ENCODE measurements at regions not wholly inside any gene's neighbourhood (a gene's known extent, or its start where the extent isn't known, plus 50 kb on each side); places are given as distances from the start of the nearest gene placed in this dataset.
A peak's percentile ranks its signal among the peaks of the same experiment; 100 is the strongest.
"Not testable (repeated sequence)": the region's sequence is repeated elsewhere in the genome, so short reads cannot be mapped to it uniquely, and the experiment has no call there.

- no peak for FAIRE-seq
Measured at GRCh38 chr12:68387338-68387737, 55.2 kb upstream of the MDM1 start.

- no peak for FAIRE-seq
Measured at GRCh38 chr12:68389305-68389704, 57.1 kb upstream of the MDM1 start.

GRCh38 chr12:68391937-68392336 lies 59.8 kb upstream of the MDM1 start:
- no peak for FAIRE-seq

GRCh38 chr12:68392376-68392775 lies 60.2 kb upstream of the MDM1 start:
- no peak for FAIRE-seq

DNA sequence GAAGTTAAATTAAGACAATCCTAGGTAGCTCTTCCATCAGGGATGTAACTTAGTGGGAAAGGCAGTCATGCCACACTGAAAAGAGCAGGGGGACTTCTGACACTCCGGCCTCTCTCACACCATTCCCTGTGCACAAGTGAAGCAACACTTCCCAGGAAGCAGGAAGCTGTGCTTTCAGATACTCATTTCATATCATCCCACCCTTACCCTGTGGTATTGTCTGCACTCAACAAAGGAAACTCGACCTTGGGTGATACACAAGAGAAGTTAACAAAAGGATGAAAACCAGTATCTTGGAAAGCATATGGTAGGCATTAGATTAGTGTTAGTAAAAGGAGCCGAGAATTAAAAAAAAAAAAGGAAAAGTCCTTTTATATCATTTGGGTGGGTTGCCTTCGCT lies 61.3 kb upstream of the MDM1 start:
- no peak for FAIRE-seq

DNA sequence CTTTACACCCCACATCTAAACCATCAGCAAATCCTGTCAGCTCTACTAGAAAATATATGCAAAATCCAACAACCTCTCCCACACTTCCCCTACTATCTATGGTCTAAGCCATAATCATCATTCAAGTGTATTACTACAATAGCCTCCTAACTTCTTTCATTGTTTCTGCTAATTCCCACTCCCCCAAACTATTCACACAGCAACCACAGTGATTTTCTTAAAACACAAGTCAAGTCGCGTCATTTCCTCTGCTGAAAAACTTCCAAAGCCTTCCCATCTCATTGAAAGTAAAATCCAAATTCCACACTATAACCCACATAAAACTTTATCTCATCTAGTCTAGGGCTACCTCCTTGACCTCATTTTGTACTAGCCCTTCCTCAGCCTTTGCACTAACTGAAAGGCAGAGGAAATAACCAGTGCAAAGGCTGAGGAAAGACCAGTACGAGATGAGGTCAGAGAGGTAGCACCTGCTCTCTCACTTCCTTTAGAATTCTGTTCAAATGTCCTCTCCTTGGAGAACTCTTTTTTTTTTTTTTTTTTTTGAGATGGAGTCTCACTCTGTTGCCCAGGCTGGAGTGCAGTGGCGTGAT lies 65.5 kb upstream of the MDM1 start:
- FAIRE-seq = no peak

- not testable (repeated sequence) for FAIRE-seq
Measured at GRCh38 chr12:68398689-68399088, 66.5 kb upstream of the MDM1 start.

GRCh38 chr12:68400226-68400829 lies 68.2 kb upstream of the MDM1 start:
- peak; percentile 96 for FAIRE-seq

GRCh38 chr12:68402422-68402821 lies 70.3 kb upstream of the MDM1 start:
- FAIRE-seq = no peak

DNA sequence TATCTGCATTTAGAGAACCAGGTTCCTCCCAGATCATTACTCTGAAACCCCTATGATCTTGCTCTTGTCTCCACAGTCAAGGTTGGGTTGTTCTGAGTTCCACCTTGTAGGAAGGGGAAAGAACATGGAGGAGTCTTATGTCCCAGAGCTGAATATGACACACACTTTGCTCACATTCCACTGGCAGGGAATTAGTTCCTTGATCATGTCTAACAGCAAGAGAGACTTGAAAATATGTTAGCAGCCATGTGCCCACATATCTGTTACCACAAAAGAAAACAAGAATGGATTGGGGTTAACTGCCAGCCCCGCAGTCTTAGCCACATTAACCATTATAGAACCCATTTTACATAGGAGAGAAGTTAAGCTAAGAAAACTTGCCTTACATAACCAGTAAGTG lies 71.1 kb upstream of the MDM1 start:
- no peak for FAIRE-seq

- FAIRE-seq = no peak
Measured at GRCh38 chr12:68403711-68404110, 71.5 kb upstream of the MDM1 start.

- no peak for FAIRE-seq
Measured at GRCh38 chr12:68405343-68405781, 73.2 kb upstream of the MDM1 start.

DNA sequence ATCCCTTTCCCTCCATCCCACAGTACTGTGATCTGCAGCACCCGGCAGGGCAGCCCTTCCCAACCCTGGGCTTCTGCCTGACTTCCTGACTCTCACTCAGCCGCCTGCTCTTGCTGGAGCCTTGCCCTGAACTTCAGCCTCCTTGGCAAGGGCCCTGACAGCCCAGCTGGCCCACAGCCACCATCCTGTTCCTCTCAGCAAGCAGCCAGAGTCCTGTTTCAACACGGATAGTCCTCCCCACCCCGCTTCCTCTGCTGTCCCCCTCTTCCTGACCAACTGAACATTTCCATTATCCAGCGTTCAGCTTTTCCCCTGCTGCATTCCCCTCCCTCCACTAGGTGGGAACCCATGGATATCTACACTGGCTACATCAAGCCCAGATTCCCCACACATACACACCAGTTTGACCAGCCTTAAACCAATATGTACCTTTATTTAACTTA lies 74.0 kb upstream of the MDM1 start:
- FAIRE-seq = no peak

DNA sequence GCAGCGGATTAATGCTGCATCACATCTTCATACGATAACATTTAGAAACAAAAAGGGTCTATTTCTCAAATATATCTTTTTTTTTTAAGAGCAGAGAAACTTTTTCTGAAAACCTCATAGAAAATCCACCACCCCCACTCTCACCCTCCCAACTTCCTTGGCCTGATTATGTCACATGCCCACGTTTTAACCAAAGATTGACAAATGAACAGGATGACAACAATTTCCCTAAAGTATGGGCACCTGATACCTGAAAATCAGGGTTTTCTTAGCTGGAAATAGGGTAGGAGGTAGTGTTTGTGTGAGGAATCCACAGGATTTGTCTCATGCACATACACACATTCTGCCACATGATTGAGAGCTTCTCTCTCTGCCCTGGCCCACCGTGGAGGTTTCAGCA lies 74.7 kb upstream of the MDM1 start:
- no peak for FAIRE-seq

- no peak for FAIRE-seq
Measured at GRCh38 chr12:68410018-68410660, 78.0 kb upstream of the MDM1 start.

DNA sequence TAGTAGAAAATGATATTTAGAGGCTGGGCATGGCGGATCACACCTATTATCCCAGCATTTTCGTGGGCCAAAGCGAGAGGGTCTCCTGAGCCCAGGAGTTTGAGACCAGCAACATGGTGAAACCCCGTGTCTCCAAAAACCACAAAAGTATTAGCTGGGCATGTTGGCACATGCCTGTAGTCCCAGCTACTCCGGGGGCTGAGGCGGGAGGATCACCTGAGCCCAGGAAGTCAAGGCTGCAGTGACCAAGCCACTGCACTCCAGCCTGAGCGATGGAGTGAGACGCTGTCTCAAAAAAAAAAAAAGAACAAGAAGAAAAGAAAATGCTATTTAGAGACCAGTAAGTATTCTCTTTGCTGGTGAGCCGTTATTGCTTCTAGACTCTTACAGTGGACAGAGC lies 79.2 kb upstream of the MDM1 start:
- FAIRE-seq = no peak

GRCh38 chr12:68414988-68415387 lies 82.8 kb upstream of the MDM1 start:
- FAIRE-seq = no peak

GRCh38 chr12:68416350-68416749 lies 84.2 kb upstream of the MDM1 start:
- no peak for FAIRE-seq

DNA sequence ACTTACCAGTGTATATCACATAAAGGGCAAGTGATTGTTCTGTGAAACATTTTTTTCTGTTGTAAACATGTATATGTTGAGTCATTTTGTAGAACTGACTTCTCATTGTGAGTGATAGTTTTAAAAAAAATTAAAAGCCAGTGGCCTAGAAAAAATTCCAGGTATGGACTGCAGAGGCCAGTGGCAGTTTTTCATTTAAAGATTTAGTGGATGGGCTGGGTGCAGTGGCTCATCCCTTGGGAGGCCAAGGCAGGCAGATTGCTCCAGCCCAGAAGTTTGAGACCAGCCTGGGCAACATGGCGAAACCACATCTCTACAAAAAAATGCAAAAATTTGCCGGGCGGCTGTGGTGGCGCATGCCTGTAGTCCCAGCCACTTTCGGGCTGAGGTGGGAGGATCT lies 84.7 kb upstream of the MDM1 start:
- no peak for FAIRE-seq

DNA sequence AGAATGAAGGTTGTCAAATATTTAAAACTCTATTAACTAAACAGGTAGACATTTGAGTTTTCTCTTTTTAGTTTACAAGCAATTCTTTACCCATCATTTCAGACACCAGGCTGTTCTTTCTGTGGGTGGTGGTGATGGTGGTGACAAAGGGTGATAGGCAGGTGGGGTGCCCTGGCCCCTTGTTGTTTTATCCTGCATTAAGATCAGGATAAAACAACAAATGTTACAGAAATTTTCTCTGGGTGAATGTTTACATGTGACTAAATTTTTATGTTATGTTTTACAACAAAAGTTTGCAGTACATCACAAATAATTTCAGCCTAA lies 85.9 kb upstream of the MDM1 start:
- FAIRE-seq = no peak

- no peak for FAIRE-seq
Measured at GRCh38 chr12:68420225-68421010, 88.3 kb upstream of the MDM1 start.

GRCh38 chr12:68422159-68422558 lies 90.0 kb upstream of the MDM1 start:
- FAIRE-seq = no peak

DNA sequence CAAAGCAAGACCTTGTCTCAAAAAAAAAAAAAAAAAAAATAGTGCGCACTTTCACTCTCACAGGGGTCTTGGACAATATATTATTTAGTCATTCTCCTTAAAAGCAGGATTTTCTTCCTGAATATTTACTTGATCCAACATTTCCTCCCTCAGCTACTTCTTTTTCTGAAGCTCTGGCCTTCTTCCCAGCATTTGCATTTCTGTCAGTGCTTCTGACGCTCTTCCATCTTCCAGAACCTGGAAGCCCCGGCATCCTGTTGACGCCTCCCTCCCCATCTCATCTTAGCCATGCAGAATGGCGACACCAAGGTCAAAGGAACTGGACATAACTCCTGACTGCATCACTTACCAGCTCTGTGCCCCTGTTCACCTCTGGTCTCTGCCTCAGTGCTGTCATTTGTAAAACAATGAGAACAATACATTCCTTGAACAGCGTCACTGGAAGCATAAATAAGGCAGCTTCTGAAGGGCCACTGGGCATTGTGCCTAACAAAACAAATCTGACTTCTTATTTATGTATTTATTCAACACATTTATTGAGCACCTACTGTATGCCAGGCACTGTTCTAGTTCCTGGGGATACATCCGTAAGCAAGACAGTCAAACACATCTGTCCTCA lies 90.9 kb upstream of the MDM1 start:
- no peak for FAIRE-seq

DNA sequence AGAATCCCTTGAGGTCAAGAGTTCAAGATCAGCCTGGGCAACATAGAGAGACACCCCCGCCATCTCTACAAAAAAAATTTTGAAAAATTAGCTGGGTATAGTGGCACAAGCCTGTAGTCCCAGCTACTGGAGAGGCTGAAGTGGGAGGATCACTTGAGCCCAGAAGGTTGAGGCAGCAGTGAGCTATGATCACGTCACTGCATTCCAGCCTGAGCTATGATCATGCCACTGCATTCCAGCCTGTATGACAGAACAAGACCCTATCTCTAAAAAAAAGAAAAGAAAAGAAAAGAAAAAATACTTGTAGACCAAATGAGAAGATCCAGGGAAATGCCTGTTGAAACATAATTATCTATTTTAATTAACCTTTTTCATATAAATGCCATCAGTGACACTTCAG lies 93.8 kb upstream of the MDM1 start:
- FAIRE-seq = no peak
